HG03558 (cell line): ENCODE measurements at regions not wholly inside any gene's neighbourhood (a gene's known extent, or its start where the extent isn't known, plus 50 kb on each side); places are given as distances from the start of the nearest gene placed in this dataset.
"Not testable (repeated sequence)": the region's sequence is repeated elsewhere in the genome, so short reads cannot be mapped to it uniquely, and the experiment has no call there.

ENCODE experiments used
- ATAC-seq: cut with Tn5 transposase; IDR thresholded peaks from one replicate; pipeline ENCODE4 v1.9.1; 2021; ENCODE audit warnings: moderate number of reproducible peaks; ENCODE audit not compliant: unreplicated experiment; ENCODE audit errors: extremely low read depth

DNA sequence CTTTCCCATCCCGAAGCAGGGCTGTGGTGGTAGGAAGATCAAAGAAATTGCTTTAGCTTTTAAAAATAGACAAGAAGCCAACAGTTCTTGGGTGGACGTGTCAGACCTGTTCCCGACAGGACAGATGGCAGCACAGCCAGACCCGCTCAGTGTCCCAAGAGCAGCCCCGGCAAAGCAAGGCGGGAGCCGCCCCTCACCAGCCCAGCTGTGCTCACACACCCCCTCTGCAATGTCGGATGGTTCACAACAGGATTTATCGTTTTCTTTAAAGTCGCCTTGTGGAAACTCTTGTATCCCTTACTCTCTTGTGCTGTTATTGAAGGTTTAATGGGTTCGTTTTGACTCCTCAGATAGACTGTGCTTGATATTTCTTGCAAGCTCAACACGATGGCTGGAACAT lies 302.4 kb downstream of the THBS2 start:
- no peak for ATAC-seq

DNA sequence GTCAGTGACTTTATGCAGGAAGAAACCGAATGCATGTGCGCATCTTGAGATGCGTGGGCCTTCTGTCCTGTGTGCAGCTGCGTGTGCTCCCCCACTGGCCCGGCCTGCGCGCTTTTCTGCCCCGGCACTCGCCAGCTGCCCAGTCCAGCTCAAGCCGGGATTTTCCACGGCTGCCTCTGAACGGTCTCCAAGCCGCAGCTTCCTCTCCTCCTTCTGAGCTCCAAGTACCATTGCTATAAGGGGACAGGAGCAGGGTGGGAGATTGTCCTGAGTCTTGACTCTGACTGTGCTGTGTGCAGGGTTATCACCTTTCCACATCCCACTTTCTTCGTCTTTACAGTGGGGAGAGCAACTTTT lies 302.8 kb downstream of the THBS2 start:
- no peak for ATAC-seq

DNA sequence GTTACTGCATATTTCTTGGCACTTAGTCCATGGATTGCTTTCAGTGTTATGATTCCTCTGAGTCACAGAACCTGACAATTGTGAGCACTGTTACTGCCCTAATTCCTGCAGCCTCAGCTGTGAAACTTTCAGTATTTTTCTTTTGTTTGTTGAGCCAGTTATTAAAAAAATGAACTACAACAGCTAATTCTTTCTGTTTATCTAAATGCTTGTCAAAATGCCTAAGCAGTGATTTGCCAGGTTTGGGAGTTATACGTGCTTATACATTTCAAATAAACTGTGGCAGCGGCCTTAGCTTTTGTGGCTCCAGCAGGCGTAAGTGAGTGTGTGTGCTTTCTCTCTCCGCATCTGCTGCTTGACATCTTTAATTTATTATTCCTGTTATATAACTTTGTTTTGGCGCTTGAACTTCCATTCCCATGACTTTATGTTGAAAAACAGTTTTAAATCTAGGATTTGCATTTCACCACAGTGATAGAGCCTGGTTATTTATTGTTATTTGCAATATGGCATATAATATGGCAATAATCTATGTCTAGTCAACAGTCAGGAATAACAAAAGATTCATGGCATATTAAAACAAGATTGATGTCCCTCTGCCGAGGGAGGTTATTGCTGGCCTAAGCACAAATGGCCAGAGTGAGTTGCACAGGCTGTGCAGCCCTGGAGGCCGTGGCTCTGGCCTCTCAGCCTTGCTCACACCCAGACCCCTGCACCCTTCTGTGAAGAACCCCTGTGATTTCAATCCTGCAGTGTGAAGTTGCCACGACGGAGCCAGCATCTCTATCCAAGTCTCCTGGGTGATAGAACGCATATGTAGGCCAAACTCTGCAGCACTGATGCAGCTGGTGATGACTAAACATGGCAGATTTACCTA lies 303.4 kb downstream of the THBS2 start:
- ATAC-seq = no peak

DNA sequence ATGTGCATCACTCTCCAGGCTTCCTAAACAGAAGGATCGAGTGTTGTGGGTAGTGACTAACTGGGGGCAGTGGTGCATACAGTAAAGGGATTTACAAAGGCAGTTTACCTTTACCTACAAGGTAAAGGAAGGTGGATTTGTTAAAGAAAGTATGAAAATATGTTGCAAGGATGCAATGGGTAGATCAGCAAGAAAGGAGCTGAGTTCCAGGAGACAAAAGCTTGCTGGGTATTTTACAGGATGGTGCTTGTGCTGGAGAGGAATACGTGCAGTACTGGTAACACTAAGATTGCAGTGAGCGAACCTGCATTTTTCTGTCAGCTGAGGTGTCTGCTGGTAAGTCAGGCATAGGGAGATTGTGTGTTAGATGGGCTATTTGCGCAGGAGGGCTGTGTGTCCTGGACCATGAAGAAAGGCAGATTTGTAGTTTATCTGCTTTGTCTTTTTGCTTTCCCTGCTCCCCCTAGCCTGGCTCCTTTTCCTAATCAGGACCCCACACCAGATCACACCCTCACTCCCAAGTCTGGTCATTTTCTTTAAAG lies 304.6 kb downstream of the THBS2 start:
- no peak for ATAC-seq

DNA sequence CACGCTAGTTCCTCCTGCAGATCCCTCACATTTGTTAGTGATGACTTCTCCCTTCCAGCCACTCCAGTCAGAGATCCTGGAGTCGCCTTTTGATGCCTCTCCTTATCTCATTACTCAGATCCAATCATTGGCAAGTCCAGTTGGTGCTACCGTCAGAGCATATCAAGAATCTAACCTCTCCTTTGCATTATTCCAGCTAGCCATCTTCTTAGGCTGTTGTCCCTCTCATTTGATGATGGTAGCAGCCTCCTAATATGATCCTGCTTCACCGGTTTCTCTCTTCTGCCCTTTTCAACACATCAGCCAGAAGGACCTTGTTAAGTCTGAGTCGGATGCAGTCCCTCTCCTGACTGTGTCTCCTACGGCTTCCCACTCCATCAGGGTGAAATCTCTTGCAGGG lies 305.6 kb downstream of the THBS2 start:
- ATAC-seq = no peak

DNA sequence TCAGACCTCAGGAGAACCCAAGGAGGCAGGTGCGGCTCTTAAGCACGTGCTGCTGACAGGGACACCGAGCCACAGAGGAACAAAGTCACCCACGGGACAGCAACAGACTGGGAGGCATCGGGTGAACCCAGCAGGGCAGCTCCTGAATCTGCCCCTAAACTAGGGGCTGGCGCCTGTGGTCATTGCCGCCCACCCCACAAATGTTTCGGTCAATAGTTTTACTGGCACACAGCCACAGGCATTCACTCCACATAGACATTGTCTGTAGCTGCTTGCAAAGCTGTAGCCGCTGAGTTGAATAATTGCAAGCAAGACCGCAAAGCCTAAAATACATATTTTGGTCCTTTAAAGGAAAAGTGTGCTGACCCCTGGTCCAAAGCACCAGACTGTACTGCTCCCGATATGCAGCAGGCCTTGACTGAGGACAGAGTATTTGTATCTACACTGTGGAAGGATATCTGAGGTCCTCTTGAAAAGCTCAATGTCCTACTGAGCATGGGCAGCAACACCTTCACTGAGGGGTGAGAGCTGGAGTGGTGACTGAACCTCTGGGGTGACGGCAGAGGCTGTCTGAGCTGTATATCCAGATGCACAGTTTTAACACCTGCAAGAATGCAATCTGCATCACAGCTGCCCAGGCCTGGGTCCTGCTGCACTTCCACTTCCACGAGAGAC lies 310.3 kb downstream of the THBS2 start:
- ATAC-seq = no peak

DNA sequence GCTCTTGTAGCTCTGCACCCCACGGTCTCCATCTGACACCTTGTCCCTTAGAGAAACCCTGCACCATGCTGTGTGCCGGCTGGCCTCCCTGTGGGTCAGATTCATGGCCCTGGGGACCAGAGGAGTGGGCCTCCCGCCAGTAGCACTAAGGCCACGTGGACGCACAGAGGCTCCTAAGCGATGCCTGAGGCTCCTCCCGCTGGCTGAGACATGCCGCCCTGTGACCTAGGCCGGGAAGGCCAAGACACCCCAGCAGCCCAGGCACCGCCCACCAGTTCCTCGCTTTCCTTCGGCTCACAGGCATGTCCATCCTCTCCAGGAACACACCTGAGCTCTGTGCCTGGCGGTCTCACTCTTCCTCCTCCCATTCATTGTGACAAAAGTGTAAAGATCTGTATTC lies 311.0 kb downstream of the THBS2 start:
- no peak for ATAC-seq

DNA sequence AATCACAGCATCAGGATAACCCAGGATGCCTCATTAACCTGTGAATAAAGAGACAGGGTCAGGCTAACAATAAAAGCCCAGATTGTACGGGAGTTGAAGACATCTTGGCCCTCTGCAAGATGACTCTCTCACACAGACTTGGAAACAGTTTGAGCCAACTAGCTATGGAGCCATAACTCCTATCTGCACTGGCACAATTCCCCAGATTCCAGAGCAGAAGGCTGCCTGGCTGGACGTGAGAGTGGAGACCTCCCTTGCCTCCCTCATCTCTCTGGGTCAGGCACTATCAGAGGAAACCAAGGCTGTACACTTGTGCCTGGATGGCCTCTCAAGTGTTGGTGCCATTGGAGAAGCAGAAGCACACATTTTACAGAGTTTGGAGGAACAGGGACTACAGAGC lies 312.6 kb downstream of the THBS2 start:
- no peak for ATAC-seq

DNA sequence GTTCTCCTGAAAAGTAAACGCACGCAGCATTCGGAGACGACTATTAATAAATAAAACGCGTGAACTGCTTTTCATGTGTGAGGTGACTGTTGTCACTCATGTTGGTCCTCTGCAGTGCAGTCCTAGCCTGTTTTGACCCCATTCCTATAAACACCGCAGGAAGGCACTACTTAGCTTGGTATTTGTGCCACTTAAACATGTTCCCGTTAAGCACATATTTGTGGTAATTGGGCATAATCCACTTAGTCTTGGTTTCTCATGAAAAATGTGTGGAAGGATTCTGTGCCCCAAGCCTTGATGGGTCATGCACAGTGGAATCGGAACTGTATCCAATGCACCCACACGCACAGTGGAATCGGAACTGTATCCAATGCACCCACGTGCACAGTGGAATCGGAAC lies 313.9 kb downstream of the THBS2 start:
- no peak for ATAC-seq

DNA sequence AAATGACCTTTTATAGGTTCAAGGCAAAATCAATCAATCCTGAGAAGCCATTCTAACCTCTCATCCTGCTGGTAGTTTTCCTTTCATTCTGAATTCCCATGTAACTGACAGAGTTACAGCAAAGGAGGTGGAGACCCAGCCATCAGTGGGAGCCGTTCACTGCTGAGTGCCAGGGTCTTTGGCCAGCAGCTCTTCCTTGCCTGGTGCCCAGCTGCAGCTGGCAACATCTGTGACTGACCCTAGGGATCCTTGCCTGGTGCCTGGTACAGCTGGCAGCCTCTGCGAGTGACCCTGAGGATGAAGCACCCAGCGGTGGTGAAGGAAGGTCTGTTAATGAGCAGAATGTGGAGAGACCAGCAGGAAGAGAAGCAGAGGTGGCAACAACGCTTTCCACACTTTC lies 314.6 kb downstream of the THBS2 start:
- no peak for ATAC-seq

DNA sequence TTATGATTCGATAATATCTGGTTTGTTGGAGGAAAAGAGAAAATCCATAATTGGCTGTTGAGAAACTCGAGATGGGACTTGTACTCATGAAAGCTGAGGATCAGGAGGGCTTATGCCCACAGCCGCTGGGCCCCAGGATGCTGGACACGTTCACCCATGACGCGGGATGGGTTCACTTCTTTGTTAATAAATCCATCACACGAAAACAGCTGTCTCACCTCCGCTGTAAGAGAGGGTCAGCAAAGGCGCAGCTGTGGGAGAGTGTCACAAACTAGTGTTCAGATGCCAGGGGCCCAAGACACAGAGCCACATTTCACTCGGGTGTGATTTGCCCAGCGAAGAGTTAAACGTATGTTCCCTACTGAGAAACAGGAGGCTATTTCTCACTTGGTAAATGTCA lies 315.1 kb downstream of the THBS2 start:
- no peak for ATAC-seq

DNA sequence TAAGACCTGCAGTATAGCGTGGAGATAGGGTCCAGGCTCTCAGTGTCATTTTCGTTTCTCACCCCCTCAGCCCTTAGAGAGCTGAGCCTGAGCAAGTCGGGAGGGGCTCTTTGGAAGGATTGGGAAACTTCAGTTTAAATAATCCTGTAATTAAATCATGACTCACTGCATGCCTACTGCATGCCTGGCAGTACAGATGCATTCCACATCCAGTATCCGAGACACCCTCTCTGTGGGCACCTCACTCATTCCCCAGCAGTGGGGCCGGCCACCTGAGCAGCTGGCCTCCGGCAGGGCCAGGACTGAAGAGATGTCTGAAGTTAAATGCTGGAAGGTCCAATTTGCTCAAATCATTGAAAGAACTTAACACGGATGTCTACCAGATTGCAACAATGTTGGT lies 316.6 kb downstream of the THBS2 start:
- ATAC-seq = no peak

DNA sequence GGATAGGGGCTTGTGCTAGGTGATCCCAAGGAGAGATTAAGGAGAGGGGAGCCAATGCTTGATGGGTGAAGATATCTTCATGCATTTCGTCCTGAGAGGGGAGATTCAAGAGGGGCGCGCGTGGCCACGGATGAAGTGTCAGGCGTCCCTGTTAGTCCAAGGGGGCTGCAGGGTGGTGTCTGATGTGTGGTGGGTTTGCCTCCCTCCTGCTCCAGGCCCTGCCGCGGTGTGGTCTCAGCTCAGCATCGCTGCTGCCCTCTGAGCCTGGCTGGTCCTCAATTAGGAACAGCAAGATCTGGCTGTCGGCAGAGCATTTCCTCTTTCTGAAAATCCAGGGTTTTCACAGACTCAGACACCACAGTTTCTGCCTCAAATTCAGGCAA lies 318.0 kb downstream of the THBS2 start:
- ATAC-seq = no peak

DNA sequence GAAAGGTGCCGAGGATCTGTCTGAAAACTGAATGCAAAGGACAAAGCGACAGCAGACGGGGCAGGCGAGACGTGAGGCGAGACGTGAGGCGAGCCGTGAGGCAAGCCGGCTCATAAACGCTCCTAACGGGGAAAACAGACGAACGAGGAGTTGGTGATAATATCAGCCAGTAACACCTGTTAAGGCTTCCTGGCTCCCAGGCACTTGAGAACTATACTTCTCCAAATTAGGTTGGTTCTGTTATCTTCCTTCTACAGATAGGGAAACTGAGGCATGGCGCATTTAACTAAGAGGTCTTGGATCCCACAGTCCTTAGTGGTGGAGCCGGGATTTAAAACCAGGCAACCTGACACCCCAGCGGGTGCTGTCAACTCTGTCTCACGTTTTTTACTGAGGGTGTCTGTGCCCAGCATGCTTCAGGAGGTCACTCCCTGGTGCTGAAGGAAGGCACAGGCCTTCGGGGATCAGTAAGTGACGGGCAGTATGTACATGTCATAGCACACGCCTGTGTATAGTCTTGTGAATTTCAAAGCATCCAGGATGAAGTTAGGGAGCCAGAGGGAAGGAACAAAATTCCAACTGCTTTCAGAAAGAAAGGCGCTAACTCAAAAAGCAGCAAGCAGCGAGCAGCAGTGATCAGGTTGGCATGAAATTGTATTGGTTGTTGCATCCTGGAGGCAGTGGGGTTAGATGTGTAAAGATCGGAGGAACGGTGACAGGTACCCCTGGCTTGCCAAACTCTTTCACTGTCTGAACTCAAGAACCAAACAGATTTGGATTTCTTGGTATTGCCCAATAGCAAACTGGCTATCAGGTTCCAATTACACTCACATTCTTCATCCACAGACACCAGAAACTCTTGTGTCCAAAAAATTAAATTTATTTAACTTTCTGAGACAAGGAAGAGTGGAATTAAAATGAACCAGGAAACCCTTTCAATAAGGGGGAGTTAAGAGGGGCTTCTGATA lies 318.7 kb downstream of the THBS2 start:
- ATAC-seq = no peak

DNA sequence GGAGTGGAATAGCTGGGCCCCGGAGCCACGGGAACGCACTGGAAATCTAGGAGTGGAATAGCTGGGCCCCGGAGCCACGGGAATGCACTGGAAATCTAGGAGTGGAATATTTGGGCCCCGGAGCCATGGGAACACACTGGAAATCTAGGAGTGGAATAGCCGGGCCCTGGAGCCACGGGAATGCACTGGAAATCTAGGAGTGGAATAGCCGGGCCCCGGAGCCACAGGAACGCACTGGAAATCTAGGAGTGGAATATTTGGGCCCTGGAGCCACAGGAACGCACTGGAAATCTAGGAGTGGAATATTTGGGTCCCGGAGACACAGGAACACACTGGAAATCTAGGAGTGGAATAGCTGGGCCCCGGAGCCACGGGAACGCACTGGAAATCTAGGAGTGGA lies 321.5 kb downstream of the THBS2 start:
- not testable (repeated sequence) for ATAC-seq

DNA sequence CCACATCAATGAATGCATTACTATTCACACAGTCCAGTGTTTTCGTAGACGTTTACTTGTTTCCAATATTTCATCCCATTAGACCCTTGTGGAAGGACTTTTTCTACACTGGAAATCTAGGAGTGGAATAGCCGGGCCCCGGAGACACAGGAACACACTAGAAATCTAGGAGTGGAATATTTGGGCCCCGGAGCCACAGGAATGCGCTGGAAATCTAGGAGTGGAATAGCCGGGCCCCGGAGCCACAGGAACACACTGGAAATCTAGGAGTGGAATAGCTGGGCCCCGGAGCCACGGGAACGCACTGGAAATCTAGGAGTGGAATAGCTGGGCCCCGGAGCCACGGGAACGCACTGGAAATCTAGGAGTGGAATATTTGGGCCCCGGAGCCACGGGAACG lies 322.6 kb downstream of the THBS2 start:
- not testable (repeated sequence) for ATAC-seq

DNA sequence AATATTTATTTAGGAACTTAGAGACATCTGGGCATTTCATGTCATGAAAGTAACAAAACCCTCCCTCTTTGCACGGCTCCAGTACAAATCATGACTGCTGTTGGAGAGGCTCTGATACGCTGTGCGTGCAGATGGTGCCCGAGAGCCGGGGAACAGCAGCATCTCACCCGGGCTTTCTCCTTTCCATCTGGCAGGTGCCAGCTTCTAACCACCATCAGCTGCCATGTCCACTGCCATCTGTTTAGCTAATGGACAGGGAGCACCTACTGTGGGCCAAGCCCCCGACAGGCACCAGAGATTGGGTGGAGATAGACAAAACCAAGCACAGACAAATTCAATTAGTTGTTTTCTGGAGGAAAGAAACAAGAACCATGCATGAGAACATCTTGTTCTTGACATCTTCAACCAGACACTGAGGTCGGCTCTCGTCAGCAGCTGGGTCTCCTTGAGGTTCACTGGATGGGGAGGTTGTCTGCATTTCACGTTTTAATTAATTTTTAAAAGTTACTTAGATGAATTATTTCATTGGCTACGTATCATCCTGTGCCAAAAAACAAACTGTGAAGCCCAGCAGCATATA lies 323.7 kb downstream of the THBS2 start:
- ATAC-seq = no peak

DNA sequence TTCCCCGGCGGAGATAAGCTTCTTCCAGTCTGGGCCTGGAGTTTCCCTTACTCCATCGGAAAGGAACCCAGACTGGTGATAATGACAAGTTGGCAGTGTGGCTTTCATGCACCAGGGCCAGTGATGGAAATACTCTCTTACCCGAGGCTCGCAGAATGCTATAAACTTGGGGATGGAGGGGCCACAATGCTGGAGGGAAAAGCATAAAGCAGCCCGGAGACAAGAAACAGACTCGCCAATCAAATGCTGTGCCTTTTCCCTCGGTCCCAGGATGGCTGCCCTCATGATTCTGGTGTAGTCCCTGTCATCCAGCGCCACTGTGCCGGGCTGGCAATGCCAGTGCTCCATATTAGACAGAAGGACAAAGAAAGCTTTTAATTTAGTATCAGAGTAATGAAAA lies 325.6 kb downstream of the THBS2 start:
- no peak for ATAC-seq

DNA sequence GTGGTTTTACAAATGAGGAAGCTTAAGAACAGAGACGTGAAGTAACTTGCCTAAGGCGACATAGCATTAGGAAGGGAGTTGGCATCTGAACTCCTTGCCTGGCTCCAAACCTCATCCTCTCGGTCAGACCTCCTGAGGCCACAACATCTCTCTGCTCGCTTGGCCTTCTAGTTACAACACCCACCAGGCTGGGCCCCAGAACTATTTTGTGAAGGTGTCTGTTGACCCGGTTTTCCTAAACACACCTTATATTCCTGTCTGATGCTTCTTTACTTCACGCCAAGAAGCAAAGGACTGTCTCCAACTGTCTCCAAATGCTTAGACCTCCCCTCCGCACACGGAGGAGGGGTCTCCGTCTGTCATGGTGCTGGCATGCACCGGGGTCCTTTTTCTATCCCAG lies 326.6 kb downstream of the THBS2 start:
- ATAC-seq = no peak

DNA sequence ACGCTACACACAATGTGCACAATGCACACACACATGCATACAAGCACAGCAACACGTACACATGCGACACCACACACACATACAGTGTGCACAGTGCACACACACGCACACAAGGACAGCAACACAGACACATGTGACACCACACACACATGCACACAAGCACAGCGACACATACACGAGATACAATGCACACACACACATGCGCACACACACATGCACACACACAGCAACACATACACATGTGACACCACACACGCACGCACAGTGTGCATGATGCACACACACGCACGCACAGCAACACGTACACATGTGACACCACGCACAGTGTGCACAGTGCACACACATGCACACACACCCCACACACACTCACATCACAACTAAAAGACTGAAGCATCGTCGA lies 327.3 kb downstream of the THBS2 start:
- ATAC-seq = no peak
